Left renal cortex interstitium (tissue), 4 donors: ENCODE measurements at regions not wholly inside any gene's neighbourhood (a gene's known extent, or its start where the extent isn't known, plus 50 kb on each side); places are given as distances from the start of the nearest gene placed in this dataset.
A peak's percentile ranks its signal among the peaks of the same experiment; 100 is the strongest.

ENCODE experiments used
- DNase-seq, 4 donors: peaks; one replicate each; pipeline ENCODE4 v3.0.0-alpha.2; 2013; ENCODE audit warnings: low read depth in 4 of 4, low spot score in 2 of 4, missing footprints in 1 of 4

DNA sequence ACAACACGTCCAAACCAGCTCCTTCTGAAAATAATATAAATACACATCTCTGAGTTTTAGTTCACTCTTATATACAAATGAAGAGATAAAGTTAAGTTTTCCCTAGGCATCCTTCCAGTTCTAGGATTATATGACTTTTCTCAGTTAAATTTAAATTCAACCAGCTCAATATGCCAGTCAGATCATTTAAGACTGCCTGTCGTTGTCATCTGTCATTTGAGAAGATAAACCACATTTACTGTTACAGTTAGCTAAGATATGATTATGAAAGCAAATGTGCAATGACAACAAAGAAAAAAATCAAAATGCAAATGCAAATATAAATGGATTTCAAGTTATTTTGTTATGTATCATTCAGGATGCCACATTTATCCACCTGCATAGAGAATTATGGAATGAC is 671.7 kb upstream of the GOT2 start:
- no peak for DNase-seq

- no peak for DNase-seq
Measured at GRCh38 chr16:59404509-59404908, 670.4 kb upstream of the GOT2 start.

- DNase-seq: no peak
Measured at GRCh38 chr16:59400830-59401229, 666.7 kb upstream of the GOT2 start.

DNA sequence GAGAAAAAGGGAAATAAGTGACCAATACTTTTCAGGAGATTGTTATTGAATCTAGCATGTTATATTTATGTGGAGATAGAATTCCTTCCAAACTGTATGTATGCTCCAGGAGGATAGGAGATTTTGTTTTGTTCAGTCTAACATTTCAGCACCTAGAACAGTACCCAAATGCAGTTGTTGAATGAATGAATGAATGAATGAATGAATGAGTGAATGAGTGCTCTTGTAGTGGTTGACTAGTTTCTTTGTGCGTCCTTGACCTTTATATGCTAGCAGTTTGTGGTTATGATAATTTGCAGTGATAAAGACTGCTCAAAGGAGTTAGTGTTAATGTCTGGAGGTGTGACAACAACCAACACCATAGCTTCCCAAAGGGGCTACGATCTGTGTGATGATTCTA is 663.5 kb upstream of the GOT2 start:
- DNase-seq: no peak

DNA sequence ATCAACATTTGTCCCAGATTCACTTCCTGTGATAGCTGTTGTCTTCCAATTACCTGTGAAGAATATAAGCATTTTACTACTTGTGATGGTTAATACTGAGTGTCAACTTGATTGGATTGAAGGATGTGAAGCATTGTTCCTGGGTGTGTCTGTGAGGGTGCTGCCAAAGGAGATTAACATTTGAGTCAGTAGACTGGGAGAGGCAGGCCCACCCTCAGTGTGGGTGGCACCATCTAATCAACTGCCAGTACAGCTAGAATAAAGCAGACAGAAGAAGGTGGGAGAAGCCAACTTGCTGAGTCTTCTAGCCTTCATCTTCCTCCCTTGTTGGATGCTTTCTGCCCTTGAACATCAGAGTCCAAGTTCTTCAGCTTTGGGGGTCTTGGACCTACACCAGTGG is 660.4 kb upstream of the GOT2 start:
- no peak for DNase-seq

DNA sequence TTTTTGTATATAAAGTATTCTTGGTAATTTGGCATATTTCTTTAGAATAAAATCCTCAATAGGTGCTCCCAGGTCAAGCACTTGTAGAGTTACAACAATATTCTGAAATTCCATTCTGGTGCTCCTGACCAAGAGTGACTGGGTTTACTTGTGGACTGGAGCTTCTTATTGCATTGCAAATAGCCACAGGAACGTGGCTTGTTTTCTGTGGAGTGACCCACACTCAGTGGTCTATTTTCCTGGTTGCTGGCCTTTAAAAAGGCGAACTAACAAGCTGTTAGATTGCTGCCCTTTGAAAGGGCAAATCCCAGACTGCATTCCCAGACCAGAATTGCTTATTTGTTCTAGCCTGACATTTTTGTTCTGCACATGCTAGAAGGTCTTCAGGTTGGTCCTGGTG is 658.8 kb upstream of the GOT2 start:
- DNase-seq: no peak

DNA sequence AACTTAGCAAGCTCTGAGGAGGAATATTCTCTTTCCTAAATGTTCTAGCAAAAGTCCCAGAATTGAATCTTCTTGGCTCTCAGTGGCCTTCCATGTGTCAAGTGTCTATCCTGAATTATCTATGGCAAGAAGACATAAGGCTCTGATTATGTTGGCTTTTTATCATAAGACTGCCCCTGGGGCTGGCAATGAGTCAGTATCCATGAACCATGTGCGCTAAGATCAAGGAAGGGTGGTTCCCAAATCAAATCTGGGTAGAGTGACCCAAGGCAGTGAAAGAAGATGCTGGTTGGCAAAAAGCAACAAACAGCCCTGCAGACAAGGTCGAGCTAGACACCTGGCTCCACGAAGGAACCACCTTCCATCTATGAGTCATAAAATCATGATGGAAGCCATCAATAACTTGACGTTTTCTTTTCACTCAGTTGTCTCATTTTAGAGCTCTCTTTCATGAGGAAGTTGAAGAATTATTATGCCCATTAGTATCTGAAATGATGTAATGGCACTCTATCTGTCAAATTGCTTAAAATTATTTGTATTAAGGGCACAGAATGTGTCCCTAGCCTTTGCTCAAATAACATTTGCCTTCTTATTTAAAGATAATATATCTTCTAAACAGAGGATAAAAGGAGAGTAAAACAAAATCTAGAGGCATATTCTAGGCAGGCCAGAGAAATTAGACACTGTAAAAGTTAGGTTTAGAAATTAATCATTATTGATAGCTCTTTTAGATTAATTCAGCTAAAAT is 657.7 kb upstream of the GOT2 start:
- DNase-seq: no peak

DNA sequence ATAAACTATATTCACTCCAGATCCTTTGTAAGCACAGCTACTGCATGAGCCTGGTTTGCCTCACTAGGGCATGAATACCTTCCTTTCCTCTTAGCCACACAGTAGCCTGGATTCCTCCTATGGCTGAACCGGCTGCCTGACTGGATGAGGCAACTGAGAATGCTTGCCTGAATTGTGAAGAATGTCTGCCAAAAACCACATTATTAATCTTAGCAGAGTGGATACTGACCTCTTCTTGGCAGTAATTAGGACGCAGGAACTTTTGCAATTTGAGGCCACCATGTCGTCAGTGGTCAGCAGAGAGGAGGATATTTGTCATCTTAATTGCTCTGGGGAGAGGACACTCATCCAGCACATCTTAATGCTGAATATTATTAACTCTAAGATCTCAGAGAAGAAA is 651.8 kb upstream of the GOT2 start:
- peak; percentile 11 to 39 (median 32) for DNase-seq

DNA sequence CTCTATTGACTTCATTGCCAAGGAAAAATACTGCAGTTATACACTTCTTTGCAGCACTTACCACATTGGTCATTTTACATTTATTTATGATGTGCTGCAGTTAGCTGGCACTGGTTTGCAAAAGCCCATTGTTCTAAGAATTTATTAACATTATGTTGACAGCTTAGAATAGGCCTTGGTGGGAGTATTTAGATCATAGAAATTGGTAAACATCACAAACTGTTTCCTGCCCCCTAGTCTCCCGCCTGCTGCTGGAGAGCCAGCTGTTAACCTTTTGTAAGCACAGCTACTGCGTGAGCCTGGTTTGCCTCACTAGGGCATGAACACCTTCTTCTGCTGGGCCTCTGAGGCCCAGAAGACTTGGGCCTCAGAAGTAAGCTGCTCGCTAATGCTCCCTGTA is 651.4 kb upstream of the GOT2 start:
- no peak for DNase-seq

DNA sequence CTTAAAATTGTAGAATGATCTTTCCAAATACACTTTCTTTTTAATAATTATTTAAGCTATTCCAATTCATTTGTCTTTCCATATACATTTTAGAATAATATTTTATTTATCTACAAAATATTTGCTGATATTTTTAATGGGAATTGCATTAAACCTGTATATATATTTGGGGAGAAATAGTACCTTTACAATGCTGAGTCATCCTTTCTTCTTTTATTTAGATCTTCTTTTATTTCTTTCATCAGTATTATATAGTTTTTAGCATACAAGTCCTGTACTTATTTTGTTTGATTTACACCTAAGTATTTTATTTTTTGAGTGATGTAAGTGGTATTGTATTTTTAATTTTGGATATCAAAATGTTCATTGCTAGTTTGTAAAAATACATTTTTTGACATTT is 639.5 kb upstream of the GOT2 start:
- DNase-seq: no peak

- no peak for DNase-seq
Measured at GRCh38 chr16:59370717-59371116, 636.6 kb upstream of the GOT2 start.

DNA sequence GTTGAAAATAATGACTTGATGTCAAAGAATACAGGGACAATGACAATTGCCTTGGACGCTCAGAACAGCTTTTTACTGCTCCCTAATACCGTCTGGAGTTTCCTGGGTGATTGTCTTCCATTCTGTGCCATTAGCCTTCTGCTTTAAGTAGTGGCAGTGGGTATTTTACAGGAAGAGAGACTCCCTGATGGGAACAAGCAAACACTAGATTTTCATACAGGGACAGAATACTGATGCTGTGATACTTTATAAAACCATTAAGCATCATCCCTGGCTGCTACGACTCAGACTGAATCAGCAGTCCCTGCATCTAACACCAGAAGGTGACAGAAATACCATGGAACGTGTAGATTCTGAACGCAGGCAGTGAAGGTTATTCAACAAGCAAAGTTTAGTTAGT is 635.4 kb upstream of the GOT2 start:
- no peak for DNase-seq

DNA sequence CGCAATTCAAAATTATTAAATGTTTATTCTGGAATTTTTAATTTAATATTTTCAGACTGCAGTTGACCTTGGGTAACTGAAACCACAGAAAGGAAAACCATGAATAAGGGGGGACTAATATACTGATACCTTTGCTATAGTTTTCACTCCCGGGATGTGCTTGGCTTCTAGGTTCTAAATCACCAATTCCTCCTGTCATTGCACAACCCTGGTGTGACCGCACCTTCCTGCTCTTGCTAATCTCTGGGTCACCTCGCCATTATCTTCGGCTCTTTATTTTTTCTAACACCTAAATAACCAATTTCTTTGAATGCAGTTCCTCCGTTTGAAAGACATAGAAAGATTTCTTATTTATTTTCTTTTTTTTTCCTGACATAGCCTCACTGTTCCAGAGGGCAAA is 634.5 kb upstream of the GOT2 start:
- DNase-seq: no peak

GRCh38 chr16:59356709-59357108 is 622.6 kb upstream of the GOT2 start:
- no peak for DNase-seq

GRCh38 chr16:59356144-59356543 is 622.0 kb upstream of the GOT2 start:
- DNase-seq: no peak

DNA sequence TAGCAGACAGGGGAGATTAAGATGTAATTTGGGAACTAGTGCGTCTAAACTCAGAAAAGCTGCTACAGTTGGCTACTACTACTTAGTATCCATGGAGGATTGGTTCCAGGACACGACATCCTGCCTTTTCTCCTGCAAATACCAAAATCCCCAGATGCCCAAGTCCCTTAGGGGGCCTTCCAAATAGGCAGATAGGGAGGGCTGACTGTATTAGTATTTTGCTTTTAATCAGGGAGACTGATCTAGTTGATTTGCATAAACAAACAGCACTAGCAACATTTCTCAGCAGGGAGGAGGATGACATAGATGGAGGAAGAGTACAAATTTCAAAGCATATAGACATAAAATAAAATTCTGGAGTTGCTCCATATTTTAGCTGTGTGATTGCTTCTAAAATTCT is 621.6 kb upstream of the GOT2 start:
- no peak for DNase-seq

GRCh38 chr16:59351305-59351903 is 617.3 kb upstream of the GOT2 start:
- no peak for DNase-seq

DNA sequence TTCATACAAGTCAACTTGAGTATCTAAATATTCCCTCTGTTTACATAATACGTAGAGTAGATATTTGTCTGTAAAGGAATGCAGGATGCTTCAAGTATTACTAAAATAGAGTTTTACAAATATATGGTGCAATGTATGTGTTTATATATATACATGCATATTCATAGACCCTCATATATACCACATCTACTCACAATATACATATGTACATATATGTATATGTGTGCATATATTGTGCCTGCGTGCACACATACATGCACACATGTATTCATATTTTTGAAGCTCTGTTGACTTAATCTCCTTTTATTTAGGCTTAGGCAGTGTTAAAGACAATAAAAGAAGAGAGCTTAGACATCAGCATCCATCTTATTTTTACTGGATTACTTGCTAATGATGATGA is 616.6 kb upstream of the GOT2 start:
- no peak for DNase-seq

DNA sequence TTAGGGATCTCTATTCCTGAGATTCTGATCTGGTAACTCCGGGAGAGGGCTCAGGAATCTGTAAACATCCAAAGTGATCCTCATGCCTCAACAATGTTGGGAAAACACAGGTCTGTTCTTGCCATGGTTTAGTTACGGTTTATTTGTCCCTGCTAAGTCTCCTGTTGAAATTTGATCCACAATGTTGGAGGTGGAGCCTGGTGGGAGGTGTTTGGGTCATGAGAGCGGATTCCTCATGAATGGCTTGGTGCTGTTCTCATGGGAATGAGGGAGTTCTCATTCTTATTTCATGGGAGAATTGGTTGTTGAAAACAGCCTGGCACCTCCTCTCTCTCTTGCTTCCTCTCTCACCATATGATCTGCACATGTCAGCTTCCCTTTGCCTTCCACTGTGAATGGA is 608.6 kb upstream of the GOT2 start:
- no peak for DNase-seq

DNA sequence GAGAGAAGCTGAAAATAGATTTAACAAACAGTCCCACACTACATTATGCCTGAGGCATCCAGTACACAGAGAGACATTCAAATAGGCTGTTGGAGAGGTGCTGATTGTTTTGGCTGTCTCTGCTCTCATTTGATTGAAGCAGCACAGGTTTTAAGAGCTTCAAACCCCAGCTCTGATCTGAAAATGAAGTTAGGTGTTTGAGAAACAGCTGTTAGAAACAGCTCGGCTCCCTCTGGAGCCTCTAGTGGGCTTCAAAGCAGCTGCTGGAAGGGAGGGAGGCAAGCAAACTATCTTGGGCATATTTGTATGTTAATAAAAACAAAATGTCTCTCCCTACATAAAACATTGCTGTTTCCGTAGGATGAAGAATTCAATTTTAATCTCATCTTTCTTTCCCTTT is 607.3 kb upstream of the GOT2 start:
- DNase-seq: no peak

- no peak for DNase-seq
Measured at GRCh38 chr16:59339871-59340270, 605.8 kb upstream of the GOT2 start.

- DNase-seq: no peak
Measured at GRCh38 chr16:59336136-59336695, 602.1 kb upstream of the GOT2 start.
